IPS-20b (cell line): ENCODE measurements at regions not wholly inside any gene's neighbourhood (a gene's known extent, or its start where the extent isn't known, plus 50 kb on each side); places are given as distances from the start of the nearest gene placed in this dataset.

Experiments used
- H3K27ac ChIP-seq: one replicate; pipeline ENCODE4 v1.5.1; 2013; ENCODE audit warnings: low read length
- H3K27me3 ChIP-seq: 2 replicates; pipeline ENCODE4 v1.6.1; 2013; ENCODE audit warnings: mild to moderate bottlenecking, low read length, inconsistent platforms; ENCODE audit not compliant: insufficient read depth
- H3K36me3 ChIP-seq: 2 replicates; pipeline ENCODE4 v1.6.1; 2013; ENCODE audit warnings: low read depth, mild to moderate bottlenecking, inconsistent platforms, low read length, moderate library complexity; ENCODE audit not compliant: insufficient read depth
- H3K4me1 ChIP-seq: 2 replicates; pipeline ENCODE4 v1.6.1; 2013; ENCODE audit warnings: mild to moderate bottlenecking, control low read depth, inconsistent platforms, low read length, moderate library complexity; ENCODE audit not compliant: insufficient read depth
- H3K4me3 ChIP-seq: 2 replicates; pipeline ENCODE4 v1.5.1; 2013; ENCODE audit warnings: mild to moderate bottlenecking, low read length, inconsistent platforms
- H3K9ac ChIP-seq: 2 replicates; pipeline ENCODE4 v1.6.1; 2013; ENCODE audit warnings: low read depth, mild to moderate bottlenecking, inconsistent platforms, low read length, moderate library complexity
- H3K9me3 ChIP-seq: 2 replicates; pipeline ENCODE4 v1.6.1; 2013; ENCODE audit warnings: mild to moderate bottlenecking, low read depth, low read length, inconsistent platforms; ENCODE audit not compliant: insufficient read depth

DNA sequence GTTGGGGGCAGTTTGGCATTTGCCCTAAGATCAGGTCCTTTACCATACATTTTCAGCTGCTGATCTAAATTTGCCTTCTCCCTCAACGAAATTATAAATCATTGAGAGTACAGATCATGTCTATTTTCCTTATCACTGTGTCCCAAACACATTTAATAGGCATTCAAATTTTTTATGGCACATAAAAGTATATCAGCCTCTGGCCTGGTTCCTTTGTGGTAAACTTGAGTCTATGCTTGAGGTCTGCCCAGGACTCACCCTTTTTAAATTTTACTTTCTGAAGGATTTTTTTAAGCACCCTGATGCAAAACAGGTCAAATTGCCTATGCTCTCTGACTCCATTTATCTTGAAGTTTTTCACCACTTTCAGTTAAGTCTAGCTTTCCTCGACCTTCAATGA is 163.6 kb upstream of the GRIN3A start:
- Histone ChIP-seq H3K27ac (no peak overlapping the region), H3K4me3 (no peak overlapping the region), H3K36me3 (no peaks in the 10 kb centered on the region), H3K9ac (no peak overlapping the region), H3K27me3 (no peaks in the 10 kb centered on the region), H3K4me1 (no peaks in the 10 kb centered on the region), H3K9me3 (no peaks in the 10 kb centered on the region)

- Histone ChIP-seq H3K4me1 (no peaks in the 10 kb centered on the region; the same call in 1 of the 2 replicates), H3K9ac (no peak overlapping the region), H3K9me3 (no peaks in the 10 kb centered on the region), H3K27ac (no peak overlapping the region), H3K4me3 (no peak overlapping the region), H3K27me3 (no peaks in the 10 kb centered on the region), H3K36me3 (no peaks in the 10 kb centered on the region)
These were observed 158.7 kb upstream of the GRIN3A start for GRCh38 chr9:101897196-101897595.

DNA sequence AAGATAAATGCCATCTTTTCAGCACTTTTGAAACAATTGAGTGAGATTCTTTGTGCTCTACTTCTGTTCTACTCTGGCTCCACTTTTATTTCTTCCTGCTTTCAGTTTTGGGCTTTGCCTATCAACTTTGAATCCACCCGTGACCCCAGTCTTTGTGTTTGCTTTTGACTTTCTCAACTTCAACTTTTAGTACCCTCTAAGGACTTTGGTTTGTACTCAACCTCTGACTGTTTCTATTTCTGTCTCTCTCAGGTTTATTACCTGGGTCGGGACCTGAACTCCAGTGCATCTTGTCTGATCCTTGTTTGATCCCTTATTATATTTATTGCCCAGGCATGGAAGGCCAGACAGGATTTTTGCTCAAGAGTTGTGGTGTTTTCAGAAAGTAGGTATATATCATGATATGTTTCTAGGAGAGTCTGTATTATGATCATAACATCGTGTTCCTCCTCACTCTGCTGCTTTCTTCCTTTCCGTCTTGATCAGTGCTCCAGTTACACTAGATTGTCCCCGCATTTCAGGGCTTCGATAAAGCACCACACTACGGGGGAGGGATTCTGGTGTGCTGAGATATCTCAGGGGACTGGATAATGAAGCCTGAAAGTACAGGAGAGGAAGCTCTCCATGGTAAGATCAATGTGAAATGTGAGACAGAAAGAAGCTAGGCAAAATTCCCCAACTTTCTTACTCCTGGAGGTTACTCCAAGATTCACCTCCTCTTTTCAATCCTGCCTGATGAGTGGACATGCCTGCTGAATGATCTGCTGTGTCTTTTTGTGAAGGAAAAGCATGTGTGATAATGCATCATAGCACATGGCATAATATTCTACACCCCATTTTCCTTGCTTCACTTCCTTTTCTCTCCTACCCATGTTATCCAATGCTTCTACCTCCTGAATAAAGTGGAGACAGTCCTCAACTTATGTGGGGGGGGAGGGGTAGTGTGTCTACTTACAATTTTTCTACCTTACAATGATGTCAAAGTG is 155.5 kb upstream of the GRIN3A start:
- Histone ChIP-seq H3K27me3 (no peaks in the 10 kb centered on the region), H3K9ac (no peak overlapping the region)

DNA sequence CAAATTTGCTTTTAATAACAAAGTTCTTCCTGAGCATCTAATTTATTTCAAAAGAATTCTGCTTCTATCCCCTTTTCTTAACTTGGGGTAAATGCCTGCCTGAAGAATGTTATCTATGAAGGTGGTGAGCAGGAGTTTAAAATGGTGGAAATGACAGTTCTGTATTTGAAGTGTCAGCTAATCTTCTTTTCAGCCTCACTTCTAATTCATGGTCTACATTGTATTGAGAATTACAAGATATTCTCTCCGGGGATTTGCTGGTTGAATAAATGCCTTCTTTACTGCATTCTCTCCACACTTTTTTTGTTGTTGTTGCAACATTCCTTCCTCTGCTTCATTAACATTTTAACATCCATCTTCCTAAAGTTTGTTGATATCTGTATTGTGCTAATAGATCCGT is 143.1 kb upstream of the GRIN3A start:
- H3K27ac ChIP-seq: no peak overlapping the region
- no peak overlapping the region for H3K9ac ChIP-seq
- H3K27me3 ChIP-seq: no peaks in the 10 kb centered on the region
- no peaks in the 10 kb centered on the region for H3K36me3 ChIP-seq
- H3K4me3 ChIP-seq: no peak overlapping the region
- H3K4me1 ChIP-seq: peaks cover 5% of the 10 kb centered on the region; the same call in 1 of the 2 replicates
- H3K9me3 ChIP-seq: no peaks in the 10 kb centered on the region

More for the DNA sequence above, 155.5 kb upstream of the GRIN3A start:
- H3K4me3 ChIP-seq: no peak overlapping the region
- H3K9me3 ChIP-seq: no peaks in the 10 kb centered on the region
- no peaks in the 10 kb centered on the region; the same call in 1 of the 2 replicates for H3K4me1 ChIP-seq
- H3K27ac ChIP-seq: no peak overlapping the region
- H3K36me3 ChIP-seq: no peaks in the 10 kb centered on the region

DNA sequence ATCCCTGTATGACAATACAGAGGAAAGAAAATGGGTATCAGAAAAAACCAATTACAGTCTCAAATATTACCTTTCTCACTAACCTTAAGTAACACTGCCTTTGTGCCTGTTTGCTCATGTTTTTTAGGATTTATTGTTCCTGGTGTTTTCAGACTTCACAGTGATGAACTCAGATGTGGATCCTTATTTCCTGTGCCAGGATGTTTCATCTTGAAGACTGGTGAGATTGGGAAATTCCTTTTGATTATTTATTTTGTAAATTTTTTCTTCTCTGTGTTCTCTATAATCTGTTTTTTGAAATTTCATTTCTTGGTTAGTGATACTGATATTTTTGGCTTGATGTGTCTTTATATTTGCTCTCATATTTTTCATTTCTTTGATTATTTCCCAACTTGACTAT is 142.4 kb upstream of the GRIN3A start:
- peaks cover 5% of the 10 kb centered on the region for H3K4me1 ChIP-seq
- H3K27ac ChIP-seq: no peak overlapping the region
- no peaks in the 10 kb centered on the region for H3K27me3 ChIP-seq
- no peaks in the 10 kb centered on the region for H3K9me3 ChIP-seq
- H3K9ac ChIP-seq: no peak overlapping the region
- no peak overlapping the region for H3K4me3 ChIP-seq
- no peaks in the 10 kb centered on the region for H3K36me3 ChIP-seq

GRCh38 chr9:101878734-101879133 is 140.3 kb upstream of the GRIN3A start:
- Histone ChIP-seq H3K27ac (no peak overlapping the region), H3K36me3 (no peaks in the 10 kb centered on the region), H3K9me3 (no peaks in the 10 kb centered on the region), H3K4me1 (peaks cover 5% of the 10 kb centered on the region), H3K27me3 (no peaks in the 10 kb centered on the region), H3K4me3 (no peak overlapping the region), H3K9ac (no peak overlapping the region)

DNA sequence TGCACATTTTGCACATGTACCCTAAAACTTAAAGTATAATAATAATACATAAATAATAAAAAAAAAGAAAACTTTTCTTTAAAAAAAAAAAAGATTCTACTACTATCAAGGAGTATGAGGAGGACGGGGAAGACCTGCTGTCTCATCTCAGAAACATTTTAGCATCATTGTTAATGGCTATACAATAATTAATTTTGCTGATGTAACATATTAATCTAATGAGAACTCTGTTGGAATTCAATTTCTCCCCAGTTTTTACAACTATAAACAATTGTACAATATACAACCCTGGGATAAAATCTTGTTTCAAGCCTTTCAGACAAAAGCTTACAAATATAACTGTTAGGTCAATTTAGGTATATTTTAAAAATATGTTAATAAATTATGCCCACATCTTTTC is 139.0 kb upstream of the GRIN3A start:
- H3K9me3 ChIP-seq: no peaks in the 10 kb centered on the region
- no peaks in the 10 kb centered on the region for H3K27me3 ChIP-seq
- no peak overlapping the region for H3K4me3 ChIP-seq
- H3K4me1 ChIP-seq: peaks cover 5% of the 10 kb centered on the region
- H3K27ac ChIP-seq: no peak overlapping the region
- H3K9ac ChIP-seq: no peak overlapping the region
- H3K36me3 ChIP-seq: no peaks in the 10 kb centered on the region

GRCh38 chr9:101861472-101861871 is 123.0 kb upstream of the GRIN3A start:
- Histone ChIP-seq H3K4me1 (no peaks in the 10 kb centered on the region), H3K27me3 (no peaks in the 10 kb centered on the region), H3K9me3 (no peaks in the 10 kb centered on the region)

GRCh38 chr9:101860920-101861319 is 122.5 kb upstream of the GRIN3A start:
- Histone ChIP-seq H3K4me1 (no peaks in the 10 kb centered on the region), H3K27me3 (no peaks in the 10 kb centered on the region), H3K9me3 (no peaks in the 10 kb centered on the region), H3K27ac (no peak overlapping the region), H3K36me3 (no peaks in the 10 kb centered on the region), H3K4me3 (no peak overlapping the region), H3K9ac (no peak overlapping the region)

More at GRCh38 chr9:101861472-101861871, 123.0 kb upstream of the GRIN3A start:
- Histone ChIP-seq H3K4me3 (no peak overlapping the region), H3K27ac (no peak overlapping the region), H3K9ac (no peak overlapping the region), H3K36me3 (no peaks in the 10 kb centered on the region)

DNA sequence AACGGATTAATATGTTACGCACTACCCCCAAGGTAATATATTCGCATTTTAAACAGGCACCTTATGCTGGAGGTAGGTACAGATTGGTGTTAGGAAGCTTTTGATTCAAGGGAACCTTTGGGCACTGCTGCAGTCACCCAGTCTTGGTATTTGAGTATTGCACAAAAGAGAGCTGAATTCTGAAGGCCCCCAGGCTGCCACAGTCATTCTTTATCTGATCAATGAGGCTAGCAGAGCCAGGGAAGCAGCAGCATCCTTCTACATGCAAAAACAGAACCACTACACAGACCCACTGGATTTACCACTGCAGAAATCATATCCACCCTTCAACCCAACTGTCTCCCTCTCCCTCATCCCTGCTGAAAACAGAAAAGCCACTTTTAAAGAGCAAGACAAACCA is 121.2 kb upstream of the GRIN3A start:
- H3K27me3 ChIP-seq: no peaks in the 10 kb centered on the region
- H3K36me3 ChIP-seq: no peaks in the 10 kb centered on the region
- H3K9me3 ChIP-seq: no peaks in the 10 kb centered on the region
- no peaks in the 10 kb centered on the region for H3K4me1 ChIP-seq
- H3K4me3 ChIP-seq: no peak overlapping the region
- H3K9ac ChIP-seq: no peak overlapping the region
- H3K27ac ChIP-seq: no peak overlapping the region

DNA sequence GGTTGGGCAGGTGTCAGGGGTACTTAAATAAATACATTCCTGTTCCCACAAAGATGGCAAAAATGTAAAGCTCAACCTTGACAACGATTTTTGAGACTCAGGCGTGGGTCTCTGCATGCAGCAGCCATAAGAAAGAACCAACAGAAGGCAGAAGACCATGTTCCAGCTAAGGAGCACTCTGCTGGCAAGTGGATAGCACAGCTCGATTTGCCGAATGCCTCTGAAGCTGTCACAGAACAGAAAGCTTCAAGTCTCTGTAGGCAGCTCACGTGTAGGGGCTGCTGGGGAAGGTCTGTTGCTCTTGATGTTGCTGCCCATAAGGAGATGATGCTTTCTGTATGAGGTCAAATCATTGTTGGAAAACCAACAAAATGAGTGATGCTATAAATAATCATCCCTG is 119.6 kb upstream of the GRIN3A start:
- no peaks in the 10 kb centered on the region for H3K36me3 ChIP-seq

DNA sequence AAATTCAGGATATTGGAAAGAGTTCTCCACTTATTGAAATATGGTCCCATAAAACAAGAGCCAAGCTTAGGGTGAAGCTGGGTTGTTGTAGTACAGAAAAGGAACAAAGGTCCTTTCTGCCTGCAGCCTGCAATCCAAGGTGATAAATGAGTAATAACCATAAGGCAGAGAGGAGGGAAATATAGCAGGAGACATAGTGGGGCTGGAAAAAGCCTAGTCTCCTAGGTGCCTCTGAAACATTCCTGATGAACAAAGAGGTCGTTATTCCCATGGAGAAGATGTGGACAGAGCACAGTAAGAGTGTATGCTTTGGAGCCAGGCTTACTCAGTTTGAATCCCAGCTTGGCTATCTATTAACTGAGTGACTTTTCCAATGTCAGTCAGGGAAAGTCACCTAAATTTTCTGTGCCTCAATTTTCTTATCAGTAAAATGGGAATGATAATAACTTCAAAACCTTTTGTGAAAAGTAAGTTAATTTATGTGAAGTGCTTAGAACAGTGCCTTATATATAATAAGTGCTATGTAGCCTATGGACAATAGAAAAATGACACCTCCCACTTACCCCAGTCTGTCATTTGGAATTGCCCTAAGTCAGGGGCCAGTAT is 110.8 kb upstream of the GRIN3A start:
- H3K27me3 ChIP-seq: no peaks in the 10 kb centered on the region
- H3K9me3 ChIP-seq: no peaks in the 10 kb centered on the region
- no peak overlapping the region for H3K27ac ChIP-seq
- no peaks in the 10 kb centered on the region for H3K4me1 ChIP-seq
- H3K36me3 ChIP-seq: no peaks in the 10 kb centered on the region
- no peak overlapping the region for H3K4me3 ChIP-seq
- H3K9ac ChIP-seq: no peak overlapping the region

More for the DNA sequence above, 119.6 kb upstream of the GRIN3A start:
- Histone ChIP-seq H3K27ac (no peak overlapping the region), H3K9ac (no peak overlapping the region), H3K4me3 (no peak overlapping the region), H3K9me3 (no peaks in the 10 kb centered on the region), H3K4me1 (no peaks in the 10 kb centered on the region), H3K27me3 (no peaks in the 10 kb centered on the region)
